ENCODE measurements at regions not wholly inside any gene's neighbourhood (a gene's known extent, or its start where the extent isn't known, plus 50 kb on each side); places are given as distances from the start of the nearest gene placed in this dataset.
"Not testable (repeated sequence)": the region's sequence is repeated elsewhere in the genome, so short reads cannot be mapped to it uniquely, and the experiment has no call there.

DNA sequence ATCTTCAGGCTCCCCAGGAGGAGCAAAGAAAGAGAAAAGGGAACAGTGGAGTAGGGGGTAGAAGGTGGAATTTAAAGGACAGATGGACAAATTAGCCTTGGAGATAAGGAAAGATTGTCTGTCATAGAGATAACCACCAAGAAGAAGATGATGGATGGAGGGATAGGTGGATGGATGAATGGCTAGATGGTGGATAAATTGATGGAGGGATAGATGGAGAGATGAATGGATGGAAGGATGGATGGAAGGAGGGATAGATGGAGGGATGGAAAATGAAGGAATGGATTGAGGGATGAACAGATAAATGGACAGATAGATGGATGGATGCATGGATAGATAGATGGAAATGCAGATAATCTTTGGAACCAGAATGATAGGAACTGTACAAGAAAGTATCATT is 102.8 kb downstream of the TNFAIP3 start:
- no peak for DNase-seq (ENCODE audit: low read depth, low spot score)

- no peak for DNase-seq (ENCODE audit: low read depth, low spot score)
Observed at GRCh38 chr6:137970368-137970767, 103.3 kb downstream of the TNFAIP3 start.

DNA sequence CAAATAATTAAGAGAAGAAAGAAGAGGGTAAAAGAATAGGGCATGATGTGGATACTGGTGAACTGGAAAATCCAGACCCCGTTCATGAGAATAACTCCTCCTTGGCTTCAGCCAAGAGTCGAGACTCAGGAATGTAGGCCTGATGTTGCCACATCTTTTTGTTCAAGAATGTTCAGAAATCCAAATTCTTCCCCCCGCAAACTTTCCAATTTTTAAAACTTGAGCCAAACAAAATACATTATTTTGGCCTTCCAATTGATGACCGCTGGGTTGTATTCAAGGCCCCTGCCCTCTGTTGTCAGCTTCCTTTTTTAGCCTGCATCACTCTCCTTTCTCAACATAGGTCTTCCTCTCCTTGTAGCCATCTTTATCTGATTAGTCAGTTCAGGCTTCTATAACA is 106.1 kb downstream of the TNFAIP3 start:
- peak; percentile 11 for DNase-seq (ENCODE audit: low read depth, low spot score)

DNA sequence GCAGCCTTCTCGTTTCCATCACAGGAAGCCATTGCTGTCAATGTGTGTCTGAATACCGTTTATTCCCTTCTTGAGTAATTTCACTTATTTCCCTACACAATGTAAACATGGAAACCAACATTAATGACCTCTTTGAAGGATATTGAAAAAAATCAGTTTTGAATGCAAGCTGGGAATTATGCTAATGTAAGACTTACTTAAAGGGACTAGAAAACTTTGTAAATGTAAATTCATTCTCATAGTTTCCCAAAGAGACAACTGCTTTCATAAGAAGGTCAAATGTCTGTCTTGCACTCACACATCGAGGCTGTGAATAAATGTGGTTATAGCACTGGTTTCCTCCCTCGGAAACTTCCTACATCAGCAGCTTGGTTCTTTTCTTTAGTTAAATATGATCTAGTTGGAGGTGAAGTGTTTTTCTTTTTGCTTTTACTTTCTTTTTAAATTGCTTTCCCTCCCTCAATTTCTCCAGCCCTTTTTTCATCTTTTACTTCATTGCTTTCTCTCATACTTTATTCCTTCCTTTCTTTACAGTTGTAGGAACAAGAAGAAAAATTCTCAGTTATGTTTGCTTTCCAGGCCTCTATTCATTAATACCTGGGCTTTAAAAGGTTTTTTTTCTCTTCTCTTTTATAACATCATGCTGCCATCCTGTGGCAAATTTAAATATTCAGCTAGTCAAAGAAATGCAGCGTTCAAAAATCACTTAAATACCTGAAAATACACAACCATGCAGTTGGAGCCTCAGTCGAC is 108.3 kb downstream of the TNFAIP3 start:
- DNase-seq (ENCODE audit: low read depth, low spot score): peak; percentile 27

DNA sequence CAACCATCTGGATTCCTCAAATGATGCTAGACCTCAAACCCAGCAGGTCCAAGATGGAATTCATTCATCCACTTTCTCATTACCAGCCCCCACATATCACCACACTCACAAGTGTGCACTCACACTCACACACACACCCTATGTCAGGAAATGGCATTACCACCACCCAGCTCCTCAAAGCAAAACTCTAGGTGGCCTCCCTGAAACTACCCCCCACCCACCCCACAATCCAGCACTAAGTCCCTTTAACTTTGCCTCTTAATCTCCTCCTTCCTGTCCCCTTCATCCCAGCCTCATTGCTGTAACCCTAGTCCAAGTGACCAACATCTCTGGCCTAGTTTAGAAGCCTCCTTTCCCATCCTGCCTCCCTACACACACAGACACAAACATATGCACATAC is 109.4 kb downstream of the TNFAIP3 start:
- DNase-seq (ENCODE audit: low read depth, low spot score): no peak

- no peak for DNase-seq (ENCODE audit: low read depth, low spot score)
Observed at GRCh38 chr6:137977206-137977605, 110.1 kb downstream of the TNFAIP3 start.

DNA sequence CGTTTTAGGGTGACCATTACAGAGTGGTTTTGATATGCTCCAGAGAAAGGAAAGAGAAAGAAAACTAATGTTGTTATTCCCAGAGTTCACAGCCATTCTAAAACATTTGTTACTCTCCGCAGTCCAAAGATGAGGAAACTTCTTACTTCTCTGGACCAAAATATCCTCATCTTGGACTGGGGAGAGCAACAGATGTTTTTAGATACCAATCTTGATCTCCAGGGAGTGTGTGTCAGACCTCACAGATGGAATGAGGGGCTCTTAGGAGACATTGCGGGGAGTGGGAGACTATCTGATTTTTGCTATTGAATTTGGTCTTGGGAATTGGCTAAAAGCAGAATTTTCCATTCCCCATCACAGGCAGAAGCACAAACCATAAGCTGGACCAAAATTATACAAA is 110.8 kb downstream of the TNFAIP3 start:
- DNase-seq (ENCODE audit: low read depth, low spot score): no peak

GRCh38 chr6:137978252-137978896 is 111.3 kb downstream of the TNFAIP3 start:
- no peak for DNase-seq (ENCODE audit: low read depth, low spot score)

DNA sequence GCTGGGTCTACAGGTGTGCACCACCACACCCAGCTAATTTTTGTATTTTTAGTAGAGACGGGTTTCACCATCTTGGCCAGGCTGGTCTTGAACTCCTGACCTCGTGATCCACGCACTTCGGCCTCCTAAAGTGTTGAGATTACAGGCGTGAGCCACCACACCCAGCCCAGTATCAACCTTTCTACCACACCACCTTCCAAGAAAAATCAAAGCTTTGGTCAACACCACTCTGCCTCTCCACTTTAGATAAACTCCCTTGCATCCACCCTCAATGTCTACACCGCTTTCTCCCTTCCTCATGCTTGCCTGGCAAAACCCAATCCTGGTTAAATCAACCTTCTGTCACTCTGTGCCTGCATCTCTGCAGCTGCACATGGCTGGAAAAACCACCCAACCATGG is 112.2 kb downstream of the TNFAIP3 start:
- not testable (repeated sequence) for DNase-seq (ENCODE audit: low read depth, low spot score)

DNA sequence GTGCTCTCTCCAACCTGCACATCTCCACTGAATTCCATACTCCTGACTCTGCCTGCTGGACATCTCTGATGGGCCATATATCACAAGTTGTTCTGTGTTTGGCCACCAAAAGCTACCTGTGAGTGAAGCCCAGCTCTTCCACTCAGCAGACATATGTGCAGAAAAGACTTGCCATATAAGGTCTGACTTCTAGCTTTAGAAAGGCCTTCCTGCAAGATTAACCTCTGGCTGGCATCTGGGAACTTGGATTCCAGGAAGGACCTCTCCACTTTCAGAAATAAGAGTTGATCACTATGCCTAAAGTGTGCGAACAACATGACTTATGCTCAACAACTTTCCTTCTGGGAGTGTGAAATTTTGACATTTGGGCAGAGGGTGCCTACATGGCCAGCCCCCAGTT is 113.7 kb downstream of the TNFAIP3 start:
- no peak for DNase-seq (ENCODE audit: low read depth, low spot score)

- no peak for DNase-seq (ENCODE audit: low read depth, low spot score)
Observed at GRCh38 chr6:137981758-137982157, 114.7 kb downstream of the TNFAIP3 start.

GRCh38 chr6:137982418-137983189 is 115.5 kb downstream of the TNFAIP3 start:
- no peak for DNase-seq (ENCODE audit: low read depth, low spot score)

GRCh38 chr6:137983269-137983668 is 116.2 kb downstream of the TNFAIP3 start:
- DNase-seq (ENCODE audit: low read depth, low spot score): no peak

DNA sequence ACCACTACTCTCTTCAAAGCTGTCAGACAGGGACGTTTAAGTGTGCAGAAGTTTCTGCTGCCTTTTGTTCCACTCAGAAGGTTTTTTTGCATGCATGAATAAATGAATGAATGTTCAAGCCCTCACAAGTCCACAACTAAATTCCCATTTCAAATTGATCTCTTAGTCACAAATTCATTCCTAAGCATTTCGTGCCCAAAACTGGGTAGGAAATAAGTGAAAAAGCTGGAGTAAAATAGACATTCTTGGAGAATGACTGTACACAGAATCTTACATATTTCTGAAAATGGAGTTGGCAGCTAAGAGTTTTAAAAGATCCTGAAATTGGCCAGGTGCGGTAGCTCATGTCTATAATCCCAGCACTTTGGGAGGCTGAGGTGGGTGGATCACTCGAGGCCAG is 117.6 kb downstream of the PERP start:
- peak; percentile 20 for DNase-seq (ENCODE audit: low read depth, low spot score)

- DNase-seq (ENCODE audit: low read depth, low spot score): no peak
Observed at GRCh38 chr6:137995371-137995770, 111.8 kb downstream of the PERP start.

DNA sequence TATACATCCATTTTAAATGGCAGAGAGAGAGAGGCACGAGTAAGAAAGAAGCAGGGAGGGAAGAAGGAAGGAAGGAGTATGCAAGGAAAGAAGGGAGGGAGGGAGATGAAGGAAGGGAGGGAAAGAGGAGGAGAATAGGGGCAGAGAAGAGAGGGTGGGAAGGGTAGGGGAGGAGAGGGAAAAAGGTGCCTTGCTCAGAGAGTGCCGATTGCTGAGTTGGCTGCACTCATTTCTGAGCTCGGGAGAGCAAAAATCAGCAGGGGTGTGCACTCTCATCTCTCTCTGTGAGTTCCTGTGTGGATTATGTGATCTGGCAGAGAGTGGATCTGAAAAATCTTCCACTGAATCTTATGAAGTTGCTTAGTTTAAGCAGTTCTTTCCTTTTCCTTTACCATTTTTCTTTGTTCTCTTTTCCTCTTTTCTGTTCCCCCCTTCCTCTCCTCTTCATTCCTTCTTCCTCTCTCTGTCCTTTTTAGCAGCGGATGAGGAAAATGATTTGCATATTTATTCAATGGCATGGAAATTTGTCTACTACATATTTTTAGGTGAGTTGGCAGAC is 108.7 kb downstream of the PERP start:
- DNase-seq (ENCODE audit: low read depth, low spot score): no peak

- no peak for DNase-seq (ENCODE audit: low read depth, low spot score)
Observed at GRCh38 chr6:137999815-138000214, 107.4 kb downstream of the PERP start.

- DNase-seq (ENCODE audit: low read depth, low spot score): no peak
Observed at GRCh38 chr6:138000941-138001340, 106.3 kb downstream of the PERP start.

- peak; percentile 75 for DNase-seq (ENCODE audit: low read depth, low spot score)
Observed at GRCh38 chr6:138001750-138002349, 105.4 kb downstream of the PERP start.

DNA sequence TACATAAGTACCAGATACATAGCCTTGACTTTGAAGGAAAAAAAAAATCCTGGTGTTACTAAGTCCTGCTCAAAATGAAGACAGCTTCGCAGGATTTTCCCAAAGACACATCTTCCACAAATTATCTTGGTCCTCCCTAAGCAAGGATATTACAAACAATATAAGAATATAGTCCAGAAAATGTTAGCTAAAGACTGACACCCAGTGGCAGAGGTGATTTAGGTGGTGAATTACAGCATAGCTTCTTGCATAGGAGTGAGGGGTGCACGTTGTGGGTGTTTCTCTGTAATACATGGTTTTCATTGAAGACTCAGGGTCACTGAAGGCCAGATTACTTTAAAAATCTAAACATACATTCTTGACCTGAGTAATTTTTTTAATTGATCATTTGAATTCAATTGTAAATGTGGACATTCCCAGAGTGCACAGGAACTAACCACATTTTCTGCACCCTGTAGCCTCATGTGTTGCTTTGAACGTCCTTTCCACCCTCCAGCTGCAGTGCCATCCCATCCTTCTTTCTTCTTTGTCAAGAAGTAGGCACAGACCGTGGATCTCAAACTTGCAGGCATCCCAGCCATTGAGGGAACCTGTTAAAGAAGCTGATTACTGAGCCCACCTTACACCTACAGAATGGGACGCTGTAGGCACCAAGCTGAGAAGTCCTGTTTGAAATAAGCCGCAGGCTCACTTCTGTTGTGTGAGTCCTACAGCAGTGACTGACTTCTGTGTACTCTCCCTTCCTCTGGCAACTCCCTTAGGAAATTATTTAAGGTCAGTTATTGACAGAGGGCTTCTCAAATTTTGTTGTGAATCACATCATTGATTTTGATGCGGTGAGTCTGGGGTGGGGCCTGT is 102.6 kb downstream of the PERP start:
- DNase-seq (ENCODE audit: low read depth, low spot score): peak; percentile 47

DNA sequence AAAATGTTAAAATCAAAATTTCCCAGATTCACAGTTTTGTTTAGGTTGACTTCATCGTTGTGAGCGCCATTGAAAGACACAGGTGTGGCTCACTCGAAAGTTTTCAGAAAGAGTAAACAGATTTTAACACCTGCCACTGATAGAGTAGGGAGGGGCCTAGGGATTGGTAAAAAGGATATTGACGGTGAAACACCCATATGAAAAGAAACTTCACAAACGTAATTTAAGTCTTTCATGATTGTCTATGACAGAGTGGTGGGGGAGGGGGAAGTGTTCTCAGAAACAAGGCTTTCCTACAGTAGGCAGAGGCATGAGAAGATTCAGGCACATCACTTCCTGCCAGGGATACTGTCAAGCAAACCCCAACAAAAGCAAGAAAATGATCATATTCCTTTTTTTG is 101.4 kb downstream of the PERP start:
- no peak for DNase-seq (ENCODE audit: low read depth, low spot score)

All from astrocyte of the hippocampus (primary cell).